ENCODE measurements at regions not wholly inside any gene's neighbourhood (a gene's known extent, or its start where the extent isn't known, plus 50 kb on each side); places are given as distances from the start of the nearest gene placed in this dataset.
"Not testable (repeated sequence)": the region's sequence is repeated elsewhere in the genome, so short reads cannot be mapped to it uniquely, and the experiment has no call there.

- H3K27me3 ChIP-seq, result no peaks in the 10 kb centered on the region
- intact Hi-C loops (cut with DNase I), result no loop called here
- 94 to 98% methylated on average over 2 of the region's 2 CpGs for WGBS, 2 donors
- peaks cover 0 to 69% (median 33%) of the 10 kb centered on the region in 11 donors for H3K9me3 ChIP-seq
- H3K36me3 ChIP-seq, result no peaks in the 10 kb centered on the region
- TF ChIP-seq CTCF (IDR thresholded peaks at IDR 0.05), result no peak
- H3K27ac ChIP-seq, result no peak overlapping the region
- ATAC-seq (no peak), DNase-seq (no peak)
- H3K4me1 ChIP-seq, result no peaks in the 10 kb centered on the region
- H3K4me3 ChIP-seq, result no peak overlapping the region
Observed at GRCh38 chr10:127635882-127636281, 86.8 kb downstream of the NPS start.

GRCh38 chr10:127648885-127649284, 88.1 kb upstream of the FOXI2 start:
- DNase-seq, result no peak
- H3K27ac ChIP-seq, result no peak overlapping the region
- WGBS, 2 donors, result 75 to 85% methylated on average over 3 of the region's 3 CpGs
- H3K4me3 ChIP-seq, result no peak overlapping the region
- intact Hi-C loops (cut with DNase I), result no loop called here
- no peaks in the 10 kb centered on the region for H3K9me3 ChIP-seq
- no peaks in the 10 kb centered on the region for H3K36me3 ChIP-seq
- no peak for ATAC-seq
- no peak for TF ChIP-seq CTCF (IDR thresholded peaks at IDR 0.05)
- peaks cover 0 to 6% (median 0%) of the 10 kb centered on the region in 7 donors for H3K27me3 ChIP-seq
- H3K4me1 ChIP-seq, result no peaks in the 10 kb centered on the region

GRCh38 chr10:127649642-127650041, 87.3 kb upstream of the FOXI2 start:
- H3K9me3 ChIP-seq, result no peaks in the 10 kb centered on the region
- H3K27me3 ChIP-seq, result peaks cover 0 to 6% (median 0%) of the 10 kb centered on the region in 7 donors
- H3K4me3 ChIP-seq, result no peak overlapping the region
- no peaks in the 10 kb centered on the region for H3K36me3 ChIP-seq
- DNase-seq (no peak), ATAC-seq (no peak)
- WGBS, 2 donors, result 39 to 50% methylated on average over 6 of the region's 6 CpGs
- H3K27ac ChIP-seq, result no peak overlapping the region
- TF ChIP-seq CTCF (IDR thresholded peaks at IDR 0.05), result peak in 3 of 9 donors; percentile 5 to 24 (median 12)
- H3K4me1 ChIP-seq, result no peaks in the 10 kb centered on the region
- intact Hi-C loops (cut with DNase I), result no loop called here

- WGBS, 2 donors, result 61 to 63% methylated on average over 1 of the region's 1 CpG
- H3K4me1 ChIP-seq, result no peaks in the 10 kb centered on the region
- no peak for ATAC-seq
- no peak overlapping the region for H3K4me3 ChIP-seq
- DNase-seq, result no peak
- intact Hi-C loops (cut with DNase I), result loop anchor here in 1 of 10 donors (1.0 kb wide), 1 partner anchor 43 kb away; no protein-coding TSS in a partner anchor
- H3K27me3 ChIP-seq, result no peaks in the 10 kb centered on the region
- no peak for TF ChIP-seq CTCF (IDR thresholded peaks at IDR 0.05)
- H3K27ac ChIP-seq, result no peak overlapping the region
- H3K36me3 ChIP-seq, result no peaks in the 10 kb centered on the region
- no peaks in the 10 kb centered on the region for H3K9me3 ChIP-seq
Observed at GRCh38 chr10:127657056-127657455, 79.9 kb upstream of the FOXI2 start.

GRCh38 chr10:127676430-127676829, 60.6 kb upstream of the FOXI2 start:
- DNase-seq; intact Hi-C loops (cut with DNase I): not testable (repeated sequence)
- WGBS, 2 donors, result 31 to 43% methylated on average over 3 of the region's 3 CpGs

More at GRCh38 chr10:127676430-127676829, 60.6 kb upstream of the FOXI2 start:
- H3K4me1 ChIP-seq, H3K27me3 ChIP-seq, ATAC-seq, H3K36me3 ChIP-seq, H3K4me3 ChIP-seq, H3K27ac ChIP-seq, H3K9me3 ChIP-seq: not testable (repeated sequence)
